Spleen (tissue), 11 donors: ENCODE measurements at regions not wholly inside any gene's neighbourhood (a gene's known extent, or its start where the extent isn't known, plus 50 kb on each side); places are given as distances from the start of the nearest gene placed in this dataset.
"Not testable (repeated sequence)": the region's sequence is repeated elsewhere in the genome, so short reads cannot be mapped to it uniquely, and the experiment has no call there.

Experiments used
- DNase-seq: peaks from one replicate; pipeline ENCODE4 v3.0.0-alpha.2; 2020
- H3K27ac ChIP-seq, 8 donors: fragments of 200-600 bp; sonication (generic) in 7 of 8; 1 replicate in 4 of 8; 2 replicates in 4 of 8; pipeline versions ENCODE4 v1.5.0 to v1.8.0; 2016 to 2021; ENCODE audit warnings: inconsistent platforms in 4 of 8, mild to moderate bottlenecking in 4 of 8, moderate library complexity in 1 of 8
- H3K27me3 ChIP-seq, 7 donors: fragments of 200-600 bp; sonication (generic) in 6 of 7; replicated peaks in 1 of 7; 1 replicate in 4 of 7; 2 replicates in 3 of 7; pipeline versions ENCODE4 v1.5.0 to v1.8.0; 2016 to 2021; ENCODE audit warnings: inconsistent platforms in 3 of 7, mild to moderate bottlenecking in 1 of 7
- H3K36me3 ChIP-seq, 6 donors: fragments of 200-600 bp; sonication (generic) in 5 of 6; 1 replicate in 4 of 6; 2 replicates in 2 of 6; pipeline versions ENCODE4 v1.5.0 to v1.8.0; 2016 to 2021; ENCODE audit warnings: inconsistent platforms in 2 of 6
- H3K4me1 ChIP-seq, 6 donors: fragments of 200-600 bp; sonication (generic) in 5 of 6; 1 replicate in 3 of 6; 2 replicates in 3 of 6; pipeline versions ENCODE4 v1.5.0 to v1.8.0; 2016 to 2021; ENCODE audit warnings: inconsistent platforms in 3 of 6
- H3K4me3 ChIP-seq, 8 donors: fragments of 200-600 bp; sonication (generic) in 7 of 8; 1 replicate in 4 of 8; 2 replicates in 4 of 8; pipeline versions ENCODE4 v1.5.0 to v1.8.0; 2016 to 2021; ENCODE audit warnings: inconsistent platforms in 4 of 8, mild to moderate bottlenecking in 4 of 8, moderate library complexity in 2 of 8
- H3K9me3 ChIP-seq, 8 donors: fragments of 200-600 bp; sonication (generic) in 7 of 8; 1 replicate in 4 of 8; 2 replicates in 4 of 8; pipeline versions ENCODE4 v1.5.0 to v1.8.0; 2016 to 2021; ENCODE audit warnings: inconsistent platforms in 4 of 8
- CTCF ChIP-seq, 11 experiments: fragments of 200-600 bp in 7 of 11; fragments of 450-650 bp in 4 of 11; sonication (generic) in 4 of 11; IDR thresholded peaks in 8 of 11; conservative IDR thresholded peaks in 3 of 11; 1 replicate in 7 of 11; 2 replicates in 4 of 11; pipeline versions ENCODE4 v1.4.0 to v1.8.0; 2016 to 2021; ENCODE audit warnings: antibody characterized with exemption in 11 of 11, inconsistent platforms in 4 of 11, mild to moderate bottlenecking in 1 of 11
- POLR2A ChIP-seq, 3 donors: fragments of 450-650 bp; IDR thresholded peaks; one replicate each; pipeline ENCODE4 v1.5.1; 2017; ENCODE audit warnings: antibody characterized with exemption in 3 of 3, mild to moderate bottlenecking in 1 of 3
- POLR2AphosphoS5 ChIP-seq, 3 donors: sonication (generic); formaldehyde crosslinking; IDR thresholded peaks; one replicate each; pipeline ENCODE4 v1.5.1; 2017; ENCODE audit warnings: antibody characterized with exemption in 3 of 3
- WGBS, 5 donors: extraction: QIAGEN DNeasy Blood & Tissue Kit in 3 of 5; methylation state at CpG; one replicate each; pipeline versions ENCODE4 v1.1.5 to v1.1.7; 2013 to 2018; 5-methylcytosine and 5-hydroxymethylcytosine counted together
- intact Hi-C: fragments of 100-400 bp; cut with DNase I; formaldehyde crosslinking; loops from one replicate; pipeline ENCODE4 v1.15.0; 2023; ENCODE audit warnings: low total_unique reads
- donor health status: healthy with polysubstance abuse.
- donor health status: DM: no; HTN: no; CAD: no; lungs with moderate emphysema.
- donor health status: DM: no; HTN: no; CAD: no.
- donor health status: Bipolar disorder and iron deficiency.
- donor health status: healthy.
- donor health status: DM: no; HTN: no; CAD: no.
- donor health status: DM: yes; HTN: yes; CAD: no.

GRCh38 chr3:147099076-147099475 lies 307.3 kb downstream of the ZIC4 start:
- no peaks in the 10 kb centered on the region for H3K36me3 ChIP-seq
- 90 to 97% (median 93%) methylated on average over 3 of the region's 3 CpGs for WGBS, 5 donors
- no peaks in the 10 kb centered on the region for H3K4me1 ChIP-seq
- no peak for TF ChIP-seq CTCF (IDR thresholded peaks at IDR 0.05 in 8 of 11, conservative IDR thresholded peaks at IDR 0.05 in 3 of 11)
- no peak for TF ChIP-seq POLR2A (IDR thresholded peaks at IDR 0.05)
- TF ChIP-seq POLR2AphosphoS5 (IDR thresholded peaks at IDR 0.05) = no peak
- no peak overlapping the region for H3K27ac ChIP-seq
- intact Hi-C loops = no loop called here
- no peaks in the 10 kb centered on the region for H3K27me3 ChIP-seq
- no peak overlapping the region for H3K4me3 ChIP-seq
- DNase-seq = no peak
- H3K9me3 ChIP-seq = peaks cover 0 to 23% (median 9%) of the 10 kb centered on the region in 8 donors

- H3K27ac ChIP-seq = no peak overlapping the region
- H3K4me3 ChIP-seq = no peak overlapping the region
- no peaks in the 10 kb centered on the region for H3K36me3 ChIP-seq
- no peak for TF ChIP-seq CTCF (IDR thresholded peaks at IDR 0.05 in 8 of 11, conservative IDR thresholded peaks at IDR 0.05 in 3 of 11)
- no peak for TF ChIP-seq POLR2AphosphoS5 (IDR thresholded peaks at IDR 0.05)
- no peak for TF ChIP-seq POLR2A (IDR thresholded peaks at IDR 0.05)
- WGBS, 5 donors = 39 to 64% (median 58%) methylated on average over 2 of the region's 2 CpGs
- H3K27me3 ChIP-seq = no peaks in the 10 kb centered on the region
- no peak for DNase-seq
- intact Hi-C loops = no loop called here
- peaks cover 0 to 3% (median 0%) of the 10 kb centered on the region in 8 donors for H3K9me3 ChIP-seq
- H3K4me1 ChIP-seq = no peaks in the 10 kb centered on the region
Measured at GRCh38 chr3:147090461-147090860, 315.9 kb downstream of the ZIC4 start.

- no peaks in the 10 kb centered on the region for H3K27me3 ChIP-seq
- H3K27ac ChIP-seq = no peak overlapping the region
- TF ChIP-seq POLR2AphosphoS5 (IDR thresholded peaks at IDR 0.05) = no peak
- TF ChIP-seq CTCF (IDR thresholded peaks at IDR 0.05 in 8 of 11, conservative IDR thresholded peaks at IDR 0.05 in 3 of 11) = no peak
- TF ChIP-seq POLR2A (IDR thresholded peaks at IDR 0.05) = no peak
- no peak overlapping the region for H3K4me3 ChIP-seq
- H3K36me3 ChIP-seq = no peaks in the 10 kb centered on the region
- H3K4me1 ChIP-seq = no peaks in the 10 kb centered on the region
- no peak for DNase-seq
- intact Hi-C loops = no loop called here
- 65 to 75% (median 71%) methylated on average over 5 of the region's 5 CpGs for WGBS, 5 donors
- no peaks in the 10 kb centered on the region for H3K9me3 ChIP-seq
Measured at GRCh38 chr3:147089286-147089685, 317.1 kb downstream of the ZIC4 start.

DNA sequence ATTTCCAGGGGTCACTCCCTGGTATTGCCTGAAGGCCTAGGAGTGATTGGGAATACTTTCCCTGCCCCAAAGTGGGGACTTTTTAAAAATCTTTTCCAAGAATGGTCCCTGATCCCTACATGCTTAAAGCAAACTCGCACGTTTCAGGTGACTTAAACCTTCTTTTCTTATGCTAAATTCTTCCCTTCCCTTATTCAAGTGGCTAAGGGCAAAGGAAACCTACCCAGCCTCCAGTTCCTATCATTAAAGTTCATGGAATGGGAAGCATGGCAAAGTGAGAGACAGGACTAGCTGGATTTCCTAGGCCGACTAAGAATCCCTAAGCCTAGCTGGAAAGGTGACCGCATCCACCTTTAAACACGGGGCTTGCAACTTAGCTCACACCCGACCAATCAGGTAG lies 346.8 kb downstream of the ZIC4 start:
- H3K36me3 ChIP-seq, DNase-seq, H3K4me3 ChIP-seq, intact Hi-C loops, H3K27ac ChIP-seq, H3K27me3 ChIP-seq, H3K4me1 ChIP-seq: not testable (repeated sequence)
- H3K9me3 ChIP-seq = peaks cover 0 to 60% (median 28%) of the 10 kb centered on the region in 8 donors
- 71 to 82% (median 81%) methylated on average over 6 of the region's 6 CpGs for WGBS, 5 donors

DNA sequence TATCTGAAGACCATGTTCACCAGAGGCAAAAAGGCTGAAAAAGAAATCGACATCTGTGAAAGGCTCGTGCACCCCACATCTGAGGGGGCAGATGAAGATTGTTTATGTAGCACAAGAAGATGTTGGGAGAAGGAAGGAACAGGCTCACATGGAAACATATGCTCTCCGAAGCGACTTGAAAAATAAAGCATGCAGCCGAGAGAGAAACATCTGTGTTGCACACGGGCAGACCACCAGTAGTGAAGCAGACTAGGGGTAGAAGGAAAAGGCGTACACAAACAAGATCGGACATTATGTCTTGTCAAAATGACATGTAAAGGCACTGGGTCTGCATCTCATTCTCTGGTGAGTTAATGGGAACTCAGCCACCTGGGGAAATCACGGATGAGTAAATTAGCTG lies 356.5 kb downstream of the ZIC4 start:
- Histone ChIP-seq H3K36me3 (no peaks in the 10 kb centered on the region), H3K27ac (no peak overlapping the region), H3K4me3 (no peak overlapping the region), H3K9me3 (peaks cover 0 to 30% (median 22%) of the 10 kb centered on the region in 8 donors), H3K27me3 (no peaks in the 10 kb centered on the region), H3K4me1 (no peaks in the 10 kb centered on the region)
- DNase-seq = no peak
- intact Hi-C loops = no loop called here
- TF ChIP-seq POLR2AphosphoS5 (IDR thresholded peaks at IDR 0.05) = no peak
- WGBS, 5 donors = 83 to 87% (median 85%) methylated on average over 9 of the region's 9 CpGs
